ENCODE measurements at regions not wholly inside any gene's neighbourhood (a gene's known extent, or its start where the extent isn't known, plus 50 kb on each side); places are given as distances from the start of the nearest gene placed in this dataset.

- TF ChIP-seq CTCF (IDR thresholded peaks at IDR 0.05) (no peak), EP300 (IDR thresholded peaks at IDR 0.05) (no peak), POLR2A (IDR thresholded peaks at IDR 0.05) (no peak), POLR2AphosphoS5 (IDR thresholded peaks at IDR 0.05) (no peak)
Measured at GRCh38 chrX:1902901-1903235, 288.0 kb downstream of the ASMT start.
